ENCODE measurements at regions not wholly inside any gene's neighbourhood (a gene's known extent, or its start where the extent isn't known, plus 50 kb on each side); places are given as distances from the start of the nearest gene placed in this dataset.

DNA sequence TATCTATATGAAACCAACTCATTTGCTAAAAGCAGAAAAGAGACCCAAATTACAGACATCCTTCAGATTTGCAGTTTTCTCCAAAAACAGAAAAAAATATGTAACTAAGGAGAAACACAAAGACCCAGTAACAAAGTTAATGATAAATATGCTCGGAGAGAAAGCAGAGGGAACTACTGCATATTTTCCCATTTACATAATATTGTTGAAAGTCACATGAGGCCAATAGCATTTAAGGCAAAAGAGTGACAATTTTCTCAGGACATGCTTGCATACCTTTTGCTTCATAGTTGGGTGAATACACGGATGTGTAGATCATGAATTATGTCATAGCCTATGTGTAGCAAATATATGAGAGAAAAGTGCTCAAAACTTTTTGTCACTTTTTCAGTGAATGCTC is 310.3 kb downstream of the EFNB2 start:
- TF ChIP-seq CTCF (IDR thresholded peaks at IDR 0.05; ENCODE audit: borderline replicate concordance, extremely low read depth, low read length, poor library complexity, severe bottlenecking) (no peak), EZH2 (IDR thresholded peaks at IDR 0.05; ENCODE audit: borderline replicate concordance, low read depth, low read length, severe bottlenecking) (no peak)
